Fibroblast of lung (primary cell): ENCODE measurements at regions not wholly inside any gene's neighbourhood (a gene's known extent, or its start where the extent isn't known, plus 50 kb on each side); places are given as distances from the start of the nearest gene placed in this dataset.

Source experiments
- DNase-seq, 2 donors: peaks; one replicate each; pipeline versions ENCODE4 v3.0.0 to v3.0.0-alpha.2; 2010; ENCODE audit warnings: low read depth in 2 of 2
- H2AFZ ChIP-seq: 2 replicates; pipeline ENCODE4 v1.5.1; 2012; ENCODE audit warnings: low read length, control low read depth, inconsistent platforms
- H3K27ac ChIP-seq: 2 replicates; pipeline ENCODE4 v1.5.1; 2011; ENCODE audit warnings: low read length, control low read depth; ENCODE audit not compliant: insufficient read depth
- H3K27me3 ChIP-seq: 2 replicates; pipeline ENCODE4 v1.5.1; 2011; ENCODE audit warnings: mild to moderate bottlenecking, low read length; ENCODE audit not compliant: control insufficient read depth, insufficient read depth
- H3K36me3 ChIP-seq: 2 replicates; pipeline ENCODE4 v1.5.1; 2011; ENCODE audit warnings: low read length; ENCODE audit not compliant: control insufficient read depth, insufficient read depth
- H3K4me1 ChIP-seq: 2 replicates; pipeline ENCODE4 v1.5.1; 2011; ENCODE audit warnings: low read length; ENCODE audit not compliant: control insufficient read depth, insufficient read depth; ENCODE audit errors: extremely low read depth
- H3K4me2 ChIP-seq: 2 replicates; pipeline ENCODE4 v1.5.1; 2011; ENCODE audit warnings: low read length, control low read depth; ENCODE audit not compliant: insufficient read depth; ENCODE audit errors: extremely low read depth
- H3K4me3 ChIP-seq, 4 experiments: fragments of 200-600 bp in 1 of 4; sonication (generic) in 1 of 4; replicated peaks in 1 of 4; 2 replicates each; pipeline ENCODE4 v1.5.1; 2011 to 2016; ENCODE audit warnings: low read length in 4 of 4, low read depth in 3 of 4, mild to moderate bottlenecking in 3 of 4, control low read depth in 2 of 4, inconsistent platforms in 1 of 4, mixed read lengths in 1 of 4; ENCODE audit not compliant: insufficient read depth in 1 of 4; ENCODE audit errors: control extremely low read depth in 1 of 4
- H3K79me2 ChIP-seq: 2 replicates; pipeline ENCODE4 v1.5.1; 2012; ENCODE audit warnings: mild to moderate bottlenecking, low read length, inconsistent platforms; ENCODE audit not compliant: control insufficient read depth, insufficient read depth
- H3K9ac ChIP-seq: 2 replicates; pipeline ENCODE4 v1.5.1; 2011; ENCODE audit warnings: mild to moderate bottlenecking, low read length, control low read depth; ENCODE audit not compliant: insufficient read depth
- H3K9me3 ChIP-seq: 2 replicates; pipeline ENCODE4 v1.5.1; 2012; ENCODE audit warnings: low read depth, low read length; ENCODE audit not compliant: control insufficient read depth, insufficient read depth
- H4K20me1 ChIP-seq: 2 replicates; pipeline ENCODE4 v1.5.1; 2011; ENCODE audit warnings: low read length; ENCODE audit not compliant: control insufficient read depth, insufficient read depth; ENCODE audit errors: extremely low read depth
- CTCF ChIP-seq, 2 donors: IDR thresholded peaks in 1 of 2; conservative IDR thresholded peaks in 1 of 2; 1 replicate in 1 of 2; 2 replicates in 1 of 2; pipeline ENCODE4 v1.5.1; 2011 to 2012; ENCODE audit warnings: low read length in 2 of 2, control low read depth in 1 of 2, inconsistent platforms in 1 of 2, low read depth in 1 of 2, mild to moderate bottlenecking in 1 of 2
- EZH2 ChIP-seq: IDR thresholded peaks from 2 replicates; pipeline ENCODE4 v1.5.1; 2012; ENCODE audit warnings: low read length, control low read depth, mild to moderate bottlenecking; ENCODE audit errors: missing control alignments

GRCh38 chr3:94441494-94441847 is 378.6 kb downstream of the NSUN3 start:
- Histone ChIP-seq H2AFZ (no peak overlapping the region), H3K4me3 (no peak overlapping the region), H3K27me3 (no peaks in the 10 kb centered on the region), H3K4me2 (no peak overlapping the region), H3K36me3 (no peaks in the 10 kb centered on the region), H3K79me2 (no peaks in the 10 kb centered on the region), H3K9ac (no peak overlapping the region), H3K9me3 (no peaks in the 10 kb centered on the region), H4K20me1 (no peaks in the 10 kb centered on the region), H3K4me1 (peaks cover 2% of the 10 kb centered on the region), H3K27ac (no peak overlapping the region)
- TF ChIP-seq CTCF (conservative IDR thresholded peaks at IDR 0.05 in 1 of 2, IDR thresholded peaks at IDR 0.05 in 1 of 2; ENCODE audit: low read depth in 1 of 2, low read length in 2 of 2), result no peak
- no peak for TF ChIP-seq EZH2
- no peak for DNase-seq

DNA sequence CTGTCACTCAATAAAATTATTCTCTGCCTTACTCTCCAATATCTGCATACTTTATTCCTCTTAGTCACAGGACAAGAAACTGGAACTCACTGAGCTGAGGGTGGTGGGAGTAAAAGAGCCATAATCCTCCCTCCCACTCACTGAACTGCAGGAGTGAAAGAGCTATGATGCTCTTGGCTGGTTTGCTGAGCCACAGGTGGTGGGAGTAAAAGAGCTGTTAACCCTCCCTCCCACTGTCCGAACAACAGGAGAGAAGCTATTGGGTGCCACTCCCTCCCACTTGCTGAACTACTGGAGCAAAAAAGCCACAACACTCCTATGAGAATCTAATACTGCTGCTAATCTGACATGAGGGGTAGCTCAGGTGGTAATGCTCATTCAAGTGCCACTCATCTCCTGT is 391.0 kb downstream of the NSUN3 start:
- no peaks in the 10 kb centered on the region for H4K20me1 ChIP-seq
- no peaks in the 10 kb centered on the region for H3K4me1 ChIP-seq
- H3K27ac ChIP-seq, result no peak overlapping the region
- no peak for TF ChIP-seq EZH2
- TF ChIP-seq CTCF (conservative IDR thresholded peaks at IDR 0.05 in 1 of 2, IDR thresholded peaks at IDR 0.05 in 1 of 2; ENCODE audit: low read depth in 1 of 2, low read length in 2 of 2), result no peak
- no peak overlapping the region for H3K4me2 ChIP-seq
- DNase-seq, result peak in 1 of 2 donors; percentile 7
- no peak overlapping the region for H3K4me3 ChIP-seq
- H3K9ac ChIP-seq, result no peak overlapping the region
- no peaks in the 10 kb centered on the region for H3K79me2 ChIP-seq
- no peaks in the 10 kb centered on the region for H3K36me3 ChIP-seq
- H3K9me3 ChIP-seq, result no peaks in the 10 kb centered on the region
- H3K27me3 ChIP-seq, result no peaks in the 10 kb centered on the region
- H2AFZ ChIP-seq, result no peak overlapping the region

- H3K36me3 ChIP-seq, result no peaks in the 10 kb centered on the region
- no peak for DNase-seq
- H3K9ac ChIP-seq, result no peak overlapping the region
- H3K4me3 ChIP-seq, result no peak overlapping the region
- no peak for TF ChIP-seq EZH2
- TF ChIP-seq CTCF (conservative IDR thresholded peaks at IDR 0.05 in 1 of 2, IDR thresholded peaks at IDR 0.05 in 1 of 2; ENCODE audit: low read depth in 1 of 2, low read length in 2 of 2), result no peak
- no peaks in the 10 kb centered on the region for H3K27me3 ChIP-seq
- no peak overlapping the region for H2AFZ ChIP-seq
- no peaks in the 10 kb centered on the region for H3K79me2 ChIP-seq
- no peak overlapping the region for H3K4me2 ChIP-seq
- H3K9me3 ChIP-seq, result no peaks in the 10 kb centered on the region
- H4K20me1 ChIP-seq, result no peaks in the 10 kb centered on the region
- no peak overlapping the region for H3K27ac ChIP-seq
- no peaks in the 10 kb centered on the region for H3K4me1 ChIP-seq
Measured at GRCh38 chr3:94459167-94459566, 396.3 kb downstream of the NSUN3 start.
